Endodermal cell (in vitro differentiated cells): ENCODE measurements at regions not wholly inside any gene's neighbourhood (a gene's known extent, or its start where the extent isn't known, plus 50 kb on each side); places are given as distances from the start of the nearest gene placed in this dataset.

Experiments
- DNase-seq: peaks from one replicate; pipeline ENCODE4 v3.0.0-alpha.2; 2017
- H3K27ac ChIP-seq: 2 replicates; pipeline ENCODE4 v1.5.1; 2013; ENCODE audit warnings: mild to moderate bottlenecking, low read depth, low read length, moderate library complexity
- H3K27me3 ChIP-seq: 2 replicates; pipeline ENCODE4 v1.6.1; 2013; ENCODE audit warnings: mild to moderate bottlenecking, low read length, moderate library complexity; ENCODE audit not compliant: insufficient read depth, control insufficient read depth, poor library complexity, severe bottlenecking
- H3K36me3 ChIP-seq: 2 replicates; pipeline ENCODE4 v1.7.0; 2013; ENCODE audit warnings: mild to moderate bottlenecking, low read length, moderate library complexity; ENCODE audit not compliant: control insufficient read depth, insufficient read depth
- H3K4me1 ChIP-seq: one replicate; pipeline ENCODE4 v1.7.0; 2013; ENCODE audit warnings: low read length; ENCODE audit not compliant: control insufficient read depth, insufficient read depth
- H3K4me3 ChIP-seq: 2 replicates; pipeline ENCODE4 v1.5.1; 2013; ENCODE audit warnings: mild to moderate bottlenecking, low read length, moderate library complexity
- H3K9ac ChIP-seq: 2 replicates; pipeline ENCODE4 v1.6.1; 2013; ENCODE audit warnings: mild to moderate bottlenecking, low read length, moderate library complexity; ENCODE audit not compliant: poor library complexity, severe bottlenecking; ENCODE audit errors: extremely low read depth
- H3K9me3 ChIP-seq: 2 replicates; pipeline ENCODE4 v1.6.1; 2013; ENCODE audit warnings: mild to moderate bottlenecking, low read length, moderate library complexity; ENCODE audit not compliant: control insufficient read depth
- H3K27ac Mint-ChIP-seq: 2 replicates; pipeline ENCODE4 v1.8.0; 2020; ENCODE audit warnings: mixed read lengths
- H3K27me3 Mint-ChIP-seq: 2 replicates; pipeline ENCODE4 v1.8.0; 2021; ENCODE audit warnings: mild to moderate bottlenecking, mixed read lengths; ENCODE audit not compliant: insufficient read depth
- H3K36me3 Mint-ChIP-seq: 2 replicates; pipeline ENCODE4 v1.8.0; 2020; ENCODE audit warnings: low read depth, mixed read lengths
- H3K4me1 Mint-ChIP-seq: 2 replicates; pipeline ENCODE4 v1.8.0; 2020; ENCODE audit warnings: mixed read lengths
- H3K4me3 Mint-ChIP-seq: 2 replicates; pipeline ENCODE4 v1.8.0; 2020; ENCODE audit warnings: mild to moderate bottlenecking, moderate library complexity, mixed read lengths
- H3K9me3 Mint-ChIP-seq: 2 replicates; pipeline ENCODE4 v1.8.0; 2020; ENCODE audit warnings: mild to moderate bottlenecking, mixed read lengths
- WGBS, 2 experiments: methylation state at CpG; one replicate each; pipeline versions ENCODE4 v1.1.5 to v1.1.7; 2013; ENCODE audit warnings: missing lambda C conversion rate in 2 of 2, mixed read lengths in 1 of 2; ENCODE audit not compliant: insufficient coverage in 1 of 2, insufficient read length in 1 of 2; 5-methylcytosine and 5-hydroxymethylcytosine counted together
- TF ChIP-seq, protein P1 (sequence below): fragments of 200-600 bp; sonication (generic); conservative IDR thresholded peaks from 2 replicates; pipeline ENCODE4 v1.5.0; 2021; ENCODE audit warnings: antibody characterized with exemption, mild to moderate bottlenecking

DNA sequence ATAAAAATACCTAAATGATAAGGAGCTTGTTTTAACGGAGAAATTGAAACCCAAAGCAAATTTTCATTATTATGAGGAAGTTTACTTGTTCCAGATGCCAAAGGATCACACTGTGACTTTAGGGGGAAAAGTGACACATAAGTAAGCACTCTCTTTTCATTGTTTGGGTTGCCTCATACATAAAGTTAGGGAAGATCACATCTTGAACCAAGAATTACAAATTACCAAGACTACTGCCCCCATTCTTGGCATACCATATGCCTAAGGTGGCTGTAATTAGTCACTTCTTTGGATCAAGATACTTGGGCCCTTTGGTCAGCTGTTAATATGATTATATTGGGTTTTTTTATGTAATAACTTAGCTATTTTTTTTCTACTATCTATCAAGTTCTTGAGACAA, 269.0 kb downstream of the COL12A1 start:
- TF ChIP-seq, protein P1, sequence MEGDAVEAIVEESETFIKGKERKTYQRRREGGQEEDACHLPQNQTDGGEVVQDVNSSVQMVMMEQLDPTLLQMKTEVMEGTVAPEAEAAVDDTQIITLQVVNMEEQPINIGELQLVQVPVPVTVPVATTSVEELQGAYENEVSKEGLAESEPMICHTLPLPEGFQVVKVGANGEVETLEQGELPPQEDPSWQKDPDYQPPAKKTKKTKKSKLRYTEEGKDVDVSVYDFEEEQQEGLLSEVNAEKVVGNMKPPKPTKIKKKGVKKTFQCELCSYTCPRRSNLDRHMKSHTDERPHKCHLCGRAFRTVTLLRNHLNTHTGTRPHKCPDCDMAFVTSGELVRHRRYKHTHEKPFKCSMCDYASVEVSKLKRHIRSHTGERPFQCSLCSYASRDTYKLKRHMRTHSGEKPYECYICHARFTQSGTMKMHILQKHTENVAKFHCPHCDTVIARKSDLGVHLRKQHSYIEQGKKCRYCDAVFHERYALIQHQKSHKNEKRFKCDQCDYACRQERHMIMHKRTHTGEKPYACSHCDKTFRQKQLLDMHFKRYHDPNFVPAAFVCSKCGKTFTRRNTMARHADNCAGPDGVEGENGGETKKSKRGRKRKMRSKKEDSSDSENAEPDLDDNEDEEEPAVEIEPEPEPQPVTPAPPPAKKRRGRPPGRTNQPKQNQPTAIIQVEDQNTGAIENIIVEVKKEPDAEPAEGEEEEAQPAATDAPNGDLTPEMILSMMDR = no peak
- Mint-ChIP-seq H3K27ac (no peak overlapping the region), H3K27me3 (no peaks in the 10 kb centered on the region), H3K36me3 (no peaks in the 10 kb centered on the region), H3K4me1 (peaks cover 6% of the 10 kb centered on the region), H3K4me3 (no peak overlapping the region), H3K9me3 (no peaks in the 10 kb centered on the region)
- WGBS, 2 experiments = 100% methylated on average over 1 of the region's 1 CpG
- no peaks in the 10 kb centered on the region for H3K4me1 ChIP-seq
- DNase-seq = no peak
- no peak overlapping the region for H3K27ac ChIP-seq
- no peak overlapping the region for H3K4me3 ChIP-seq
- no peaks in the 10 kb centered on the region for H3K27me3 ChIP-seq
- H3K9ac ChIP-seq = no peak overlapping the region
- H3K36me3 ChIP-seq = no peaks in the 10 kb centered on the region
- no peaks in the 10 kb centered on the region for H3K9me3 ChIP-seq

DNA sequence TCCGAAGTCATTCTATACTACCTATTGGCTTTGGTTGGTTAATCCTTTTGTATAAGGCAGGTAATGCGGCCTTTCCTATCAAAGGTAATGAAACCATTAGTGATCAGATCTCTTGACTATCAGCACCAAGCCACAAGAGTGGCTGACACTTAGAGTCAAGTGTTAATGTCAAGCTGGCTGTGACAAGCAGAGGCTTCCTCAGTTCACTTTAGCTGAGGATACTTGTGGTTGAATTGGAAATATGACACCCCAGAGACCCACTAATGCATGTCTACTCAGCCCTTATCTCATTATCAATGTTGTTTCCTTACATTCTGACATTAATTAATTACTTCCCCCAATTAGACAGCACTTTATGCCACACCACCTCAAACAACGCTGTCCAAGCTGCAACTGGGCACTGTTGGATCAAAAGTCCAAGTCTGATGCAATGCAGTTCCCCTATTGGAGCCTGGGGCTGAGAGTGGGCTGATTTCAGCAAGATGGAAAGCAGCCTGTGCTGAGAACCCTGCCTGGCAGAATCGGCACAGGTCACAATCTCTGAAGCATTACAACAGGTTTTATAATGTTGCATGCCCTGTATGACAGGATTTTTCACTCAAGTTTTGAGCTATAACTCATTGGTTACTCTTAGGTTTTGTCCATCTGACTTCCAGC, 273.5 kb downstream of the COL12A1 start:
- no peak for DNase-seq
- Histone ChIP-seq H3K4me3 (no peak overlapping the region), H3K27ac (no peak overlapping the region), H3K27me3 (no peaks in the 10 kb centered on the region), H3K36me3 (no peaks in the 10 kb centered on the region), H3K4me1 (no peaks in the 10 kb centered on the region), H3K9me3 (no peaks in the 10 kb centered on the region), H3K9ac (no peak overlapping the region)
- Mint-ChIP-seq H3K27me3 (no peaks in the 10 kb centered on the region), H3K9me3 (no peaks in the 10 kb centered on the region), H3K4me1 (peaks cover 10% of the 10 kb centered on the region), H3K4me3 (no peak overlapping the region), H3K27ac (no peak overlapping the region), H3K36me3 (no peaks in the 10 kb centered on the region)
- TF ChIP-seq, protein P1 = no peak
- 80 to 100% methylated on average over 2 to 4 of the region's 4 CpGs for WGBS, 2 experiments

DNA sequence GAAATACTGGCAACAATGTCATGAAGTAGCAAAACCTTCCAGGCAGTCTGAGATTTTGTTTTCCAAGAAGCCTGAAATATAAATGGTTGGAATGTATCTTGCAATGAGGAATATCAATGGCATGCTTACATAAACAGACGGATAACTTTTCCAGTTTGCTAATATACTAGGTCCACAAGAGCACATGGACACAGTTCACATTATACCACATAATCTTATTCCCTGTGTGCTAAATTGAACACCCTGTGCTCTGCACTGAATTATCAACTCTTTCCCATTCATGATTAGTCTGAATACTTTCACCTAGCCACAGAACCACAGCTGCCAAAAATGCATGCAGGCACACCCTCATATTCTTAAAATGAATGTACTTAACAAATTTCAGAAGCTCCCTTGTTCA, 274.3 kb downstream of the COL12A1 start:
- H3K4me3 Mint-ChIP-seq = no peak overlapping the region

More for the DNA sequence above, 274.3 kb downstream of the COL12A1 start:
- no peak overlapping the region for H3K27ac Mint-ChIP-seq
- no peaks in the 10 kb centered on the region for H3K36me3 ChIP-seq
- H3K9me3 ChIP-seq = no peaks in the 10 kb centered on the region
- no peaks in the 10 kb centered on the region for H3K9me3 Mint-ChIP-seq
- H3K4me1 Mint-ChIP-seq = peaks cover 10% of the 10 kb centered on the region
- no peak overlapping the region for H3K9ac ChIP-seq
- TF ChIP-seq, protein P1 = no peak
- no peaks in the 10 kb centered on the region for H3K36me3 Mint-ChIP-seq
- 88 to 91% methylated on average over 1 of the region's 1 CpG for whole genome bisulfite sequencing, 2 experiments
- H3K4me1 ChIP-seq = no peaks in the 10 kb centered on the region
- no peak overlapping the region for H3K27ac ChIP-seq
- no peak overlapping the region for H3K4me3 ChIP-seq
- DNase-seq = no peak
- no peaks in the 10 kb centered on the region for H3K27me3 Mint-ChIP-seq
- H3K27me3 ChIP-seq = no peaks in the 10 kb centered on the region
